K562 (cell line): ENCODE measurements at regions not wholly inside any gene's neighbourhood (a gene's known extent, or its start where the extent isn't known, plus 50 kb on each side); places are given as distances from the start of the nearest gene placed in this dataset.
A peak's percentile ranks its signal among the peaks of the same experiment; 100 is the strongest.

Source experiments
- ATAC-seq: fragments of 200-7000 bp; cut with Tn5 transposase; 3 replicates; pipeline ENCODE4 v1.9.1; 2020; ENCODE audit warnings: moderate library complexity
- BruUV-seq: library from RNA; stranded (reverse); fragments of 400-500 nt; replicated peaks from 2 replicates; lab custom pipeline; 2021; lab: Mats Ljungman, UMichigan
- CTCF ChIA-PET: fragments of 300-600 bp; formaldehyde crosslinking; extraction: SDS; loops from one replicate; lab custom pipeline; 2021; ENCODE audit warnings: low intra/inter-chr PET ratio; lab: Yijun Ruan, JAX
- POLR2A ChIA-PET: fragments of 300-600, 350-650 bp; sonication (Branson Sonifier 250); formaldehyde crosslinking; extraction: SDS; loops from one replicate; lab custom pipeline; 2021; ENCODE audit warnings: antibody characterized with exemption, inconsistent platforms; lab: Yijun Ruan, JAX
- DNase-seq, 4 experiments: peaks; one replicate each; pipeline versions ENCODE4 v3.0.0 to v3.0.0-alpha.2; 2011 to 2018; ENCODE audit warnings: low spot score in 3 of 4, mixed read lengths in 3 of 4; ENCODE audit errors: extremely low read depth in 1 of 4
- FAIRE-seq: peaks from 2 replicates; lab custom pipeline; 2011; peaks lifted over from hg19 to GRCh38; lab: Jason Lieb, UNC
- H2AFZ ChIP-seq: 2 replicates; pipeline ENCODE4 v1.6.0; 2011; ENCODE audit warnings: low read depth, low read length, control low read depth, inconsistent platforms
- H3K27ac ChIP-seq: fragments of 200-600 bp; 3 replicates; pipeline ENCODE4 v1.8.0; 2011; ENCODE audit warnings: low read depth, mild to moderate bottlenecking, control low read depth, inconsistent platforms, low read length, moderate library complexity, mixed read lengths; ENCODE audit errors: extremely low read depth
- H3K27me3 ChIP-seq, 2 experiments: fragments of 300-600 bp in 1 of 2; 2 replicates in 1 of 2; 3 replicates in 1 of 2; pipeline versions ENCODE4 v1.6.0 to v1.8.0; 2011; ENCODE audit warnings: inconsistent platforms in 2 of 2, low read length in 2 of 2, mild to moderate bottlenecking in 1 of 2, mixed read lengths in 1 of 2, moderate library complexity in 1 of 2; ENCODE audit not compliant: control insufficient read depth in 2 of 2, insufficient read depth in 2 of 2
- H3K36me3 ChIP-seq: fragments of 300-600 bp; 3 replicates; pipeline ENCODE4 v1.8.0; 2011; ENCODE audit warnings: mild to moderate bottlenecking, low read length, inconsistent platforms; ENCODE audit not compliant: control insufficient read depth, insufficient read depth
- H3K4me1 ChIP-seq, 2 experiments: fragments of 200-600 bp in 1 of 2; replicated peaks in 1 of 2; 2 replicates in 1 of 2; 3 replicates in 1 of 2; pipeline versions ENCODE4 v1.5.1 to v1.8.0; 2011; ENCODE audit warnings: inconsistent platforms in 2 of 2, low read length in 2 of 2, mild to moderate bottlenecking in 1 of 2, mixed read lengths in 1 of 2, moderate library complexity in 1 of 2; ENCODE audit not compliant: control insufficient read depth in 2 of 2, insufficient read depth in 2 of 2
- H3K4me2 ChIP-seq: 2 replicates; pipeline ENCODE4 v1.6.1; 2011; ENCODE audit warnings: low read length, control low read depth, inconsistent platforms, mixed read lengths; ENCODE audit not compliant: insufficient read depth
- H3K4me3 ChIP-seq: fragments of 200-600 bp; sonication (generic), shearing (Covaris generic); 2 replicates; pipeline ENCODE4 v1.5.1; 2016; ENCODE audit warnings: control low read depth, inconsistent platforms
- H3K79me2 ChIP-seq: fragments of 200-600 bp; 3 replicates; pipeline ENCODE4 v1.8.0; 2011; ENCODE audit warnings: low read length, inconsistent platforms; ENCODE audit not compliant: control insufficient read depth, insufficient read depth
- H3K9ac ChIP-seq, 2 experiments: 2 replicates each; pipeline versions ENCODE4 v1.6.0 to v1.6.1; 2011; ENCODE audit warnings: low read depth in 2 of 2, low read length in 2 of 2, control low read depth in 1 of 2, inconsistent platforms in 1 of 2, mild to moderate bottlenecking in 1 of 2, mixed read lengths in 1 of 2; ENCODE audit not compliant: insufficient read depth in 1 of 2
- H3K9me1 ChIP-seq: one replicate; pipeline ENCODE4 v1.6.0; 2011; ENCODE audit warnings: inconsistent platforms, mild to moderate bottlenecking, low read length, moderate library complexity; ENCODE audit not compliant: control insufficient read depth, insufficient read depth
- H3K9me3 ChIP-seq: replicated peaks from 2 replicates; pipeline ENCODE4 v1.5.1; 2011; ENCODE audit warnings: low read depth, low read length, inconsistent platforms; ENCODE audit not compliant: control insufficient read depth, insufficient read depth
- H4K20me1 ChIP-seq: replicated peaks from 2 replicates; pipeline ENCODE4 v1.6.1; 2011; ENCODE audit warnings: low read length, inconsistent platforms, mixed read lengths; ENCODE audit not compliant: control insufficient read depth, insufficient read depth
- ATF1 ChIP-seq, 2 experiments: fragments of 450-650 bp in 1 of 2; IDR thresholded peaks; 2 replicates each; pipeline ENCODE4 v1.6.1; 2016; ENCODE audit warnings: missing compliant biosample characterization in 1 of 2, missing genetic modification characterization in 1 of 2
- BACH1 ChIP-seq: fragments of 200-800 bp; sonication (Bioruptor generic); IDR thresholded peaks from 2 replicates; pipeline ENCODE4 v1.6.1; 2016; ENCODE audit warnings: missing genetic modification characterization, missing compliant biosample characterization
- E2F3 ChIP-seq: fragments of 250-450 bp; sonication (Bioruptor Pico); IDR thresholded peaks from 2 replicates; pipeline ENCODE4 v1.4.0; 2020; ENCODE audit warnings: mild to moderate bottlenecking
- GABPA ChIP-seq: fragments of 200-800 bp; sonication (Bioruptor generic); conservative IDR thresholded peaks from 2 replicates; pipeline ENCODE4 v1.6.1; 2016; ENCODE audit warnings: low read depth, missing genetic modification characterization, missing compliant biosample characterization
- GABPB1 ChIP-seq: sonication (generic); formaldehyde crosslinking; IDR thresholded peaks from 2 replicates; pipeline ENCODE4 v1.8.0; 2022; ENCODE audit warnings: mild to moderate bottlenecking, missing genetic modification reagents
- HDAC8 ChIP-seq: fragments of 450-650 bp; IDR thresholded peaks from 2 replicates; pipeline ENCODE4 v1.6.1; 2016; ENCODE audit warnings: mild to moderate bottlenecking, missing genetic modification characterization, moderate library complexity, missing compliant biosample characterization
- L3MBTL2 ChIP-seq: fragments of 450-650 bp; IDR thresholded peaks from 2 replicates; pipeline ENCODE4 v1.6.1; 2016; ENCODE audit warnings: mild to moderate bottlenecking, moderate library complexity
- MGA ChIP-seq: fragments of 450-650 bp; IDR thresholded peaks from 2 replicates; pipeline ENCODE4 v1.6.1; 2016; ENCODE audit warnings: mild to moderate bottlenecking, moderate library complexity
- NR2C2 ChIP-seq, 2 experiments: fragments of 200-800 bp in 1 of 2; sonication (Bioruptor generic) in 1 of 2; sonication (generic) in 1 of 2; formaldehyde crosslinking in 1 of 2; IDR thresholded peaks; 2 replicates each; pipeline versions ENCODE4 v1.6.1 to v1.8.0; 2016 to 2022; ENCODE audit warnings: mild to moderate bottlenecking in 1 of 2, missing compliant biosample characterization in 1 of 2, missing genetic modification characterization in 1 of 2, missing genetic modification reagents in 1 of 2
- ZNF175 ChIP-seq: fragments of 200-800 bp; sonication (Bioruptor generic); IDR thresholded peaks from 2 replicates; pipeline ENCODE4 v1.6.1; 2016; ENCODE audit warnings: low read depth, mild to moderate bottlenecking, missing genetic modification characterization, missing compliant biosample characterization
- ZSCAN29 ChIP-seq: fragments of 450-650 bp; IDR thresholded peaks from 2 replicates; pipeline ENCODE4 v1.6.1; 2017
- WGBS: fragments of 100-300 bp; shearing (Covaris generic); methylation state at CpG from one replicate; pipeline ENCODE4 v1.1.6; 2016; ENCODE audit warnings: low coverage, mixed read lengths; ENCODE audit not compliant: insufficient coverage; ENCODE audit errors: missing lambda C conversion rate; 5-methylcytosine and 5-hydroxymethylcytosine counted together
- in situ Hi-C: fragments of 300-500 bp; cut with MboI; formaldehyde crosslinking; loops from 4 replicates; pipeline ENCODE4 v1.15.0; 2018; ENCODE audit warnings: inconsistent platforms, mixed read lengths
- intact Hi-C: fragments of 100-400 bp; cut with micrococcal nuclease; formaldehyde crosslinking; loops from 2 replicates; pipeline ENCODE4 v1.14.2; 2022

- Histone ChIP-seq H3K27ac (peak overlapping the region; percentile 85; the same call in 2 of the 3 replicates), H3K36me3 (no peaks in the 10 kb centered on the region), H3K79me2 (no peaks in the 10 kb centered on the region), H3K4me1 (peaks cover 19 to 20% of the 10 kb centered on the region in 2 experiments), H2AFZ (peak overlapping the region; percentile 89), H3K9ac (no peak overlapping the region; a peak in 2 of 4 replicates), H3K9me3 (no peaks in the 10 kb centered on the region), H3K9me1 (no peaks in the 10 kb centered on the region), H3K4me3 (no peak overlapping the region), H4K20me1 (no peaks in the 10 kb centered on the region), H3K4me2 (peak overlapping the region; percentile 76), H3K27me3 (no peaks in the 10 kb centered on the region)
- BruUV-seq: no TSS peak
- intact Hi-C loops (no loop called here), in situ Hi-C loops (loop anchor here (10.0 to 25.0 kb wide), 2 partner anchors 834 to 1441 kb away; no protein-coding TSS in a partner anchor)
- 22% methylated on average over 7 of the region's 7 CpGs for WGBS
- POLR2A ChIA-PET: no interaction called here
- no peak for DNase-seq
- TF ChIP-seq L3MBTL2: peak; percentile 35
- peak; percentile 52; the same call in 1 of the 2 replicates for TF ChIP-seq MGA
- peak; percentile 48; the same call in 1 of the 2 replicates for TF ChIP-seq ZNF175 (CRISPR knock-in tag)
- peak; percentile 76 for TF ChIP-seq GABPA (tag)
- TF ChIP-seq BACH1 (tag): 0 out of 2 replicates have a peak, but pooled peaks have one; percentile 17
- no peak for TF ChIP-seq ATF1 (CRISPR knock-in tag; IDR thresholded peaks at IDR 0.05)
- peak; percentile 34 for TF ChIP-seq ATF1 (tag; IDR thresholded peaks at IDR 0.05)
- 0 out of 2 replicates have a peak, but pooled peaks have one; percentile 8 for TF ChIP-seq GABPB1 (CRISPR knock-in tag)
- 0 out of 2 replicates have a peak, but pooled peaks have one; percentile 40 for TF ChIP-seq E2F3 (CRISPR knock-in tag)
- TF ChIP-seq HDAC8 (tag): no peak
- TF ChIP-seq ZSCAN29: no peak
- TF ChIP-seq NR2C2 (CRISPR knock-in tag; IDR thresholded peaks at IDR 0.05): no peak
- TF ChIP-seq NR2C2 (tag; IDR thresholded peaks at IDR 0.05): 0 out of 2 replicates have a peak, but pooled peaks have one; percentile 6
- CTCF ChIA-PET: no interaction called here
- FAIRE-seq: no peak
- no peak for ATAC-seq
These were observed 250.8 kb downstream of the FAM72C start for GRCh38 chr1:143721024-143721373.
